ENCODE measurements at regions not wholly inside any gene's neighbourhood (a gene's known extent, or its start where the extent isn't known, plus 50 kb on each side); places are given as distances from the start of the nearest gene placed in this dataset.
"Not testable (repeated sequence)": the region's sequence is repeated elsewhere in the genome, so short reads cannot be mapped to it uniquely, and the experiment has no call there.

DNA sequence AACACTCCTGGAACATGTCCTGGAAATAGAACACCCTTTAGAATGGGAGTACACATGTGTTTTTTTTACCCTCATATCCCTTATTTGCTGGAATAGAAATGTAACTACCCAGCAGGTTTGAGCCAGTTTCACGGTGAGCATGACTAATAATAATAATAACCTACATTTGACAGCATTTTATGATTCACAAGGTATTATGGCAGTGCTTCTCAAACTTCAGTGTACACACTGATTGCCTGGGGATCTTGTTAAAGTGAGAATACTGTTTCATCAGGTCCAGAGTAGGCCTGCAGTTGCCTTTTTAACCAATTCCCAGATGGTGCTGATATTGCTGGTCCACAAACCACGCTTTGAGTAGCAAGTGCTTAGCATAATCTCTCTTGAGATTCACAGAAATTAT is 63.9 kb downstream of the NFKBIZ start:
- DNase-seq = no peak

DNA sequence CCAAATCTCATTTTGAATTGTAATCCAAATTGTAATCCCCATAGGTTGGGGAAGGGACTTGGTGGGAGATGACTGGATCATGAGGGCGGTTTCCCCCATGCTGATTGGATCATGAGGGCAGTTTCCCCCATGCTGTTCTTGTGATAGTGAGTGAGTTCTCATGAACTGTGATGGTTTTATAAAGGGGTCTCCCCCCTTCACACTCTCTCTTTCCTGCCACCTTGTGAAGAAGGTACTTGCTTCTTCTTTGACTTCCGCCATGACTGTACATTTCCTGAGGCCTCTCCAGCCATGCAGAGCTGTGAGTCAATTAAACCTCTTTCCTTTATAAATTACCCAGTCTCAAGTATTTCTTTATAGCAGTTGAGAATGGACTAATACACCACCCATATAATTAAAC is 68.4 kb downstream of the NFKBIZ start:
- not testable (repeated sequence) for DNase-seq

DNA sequence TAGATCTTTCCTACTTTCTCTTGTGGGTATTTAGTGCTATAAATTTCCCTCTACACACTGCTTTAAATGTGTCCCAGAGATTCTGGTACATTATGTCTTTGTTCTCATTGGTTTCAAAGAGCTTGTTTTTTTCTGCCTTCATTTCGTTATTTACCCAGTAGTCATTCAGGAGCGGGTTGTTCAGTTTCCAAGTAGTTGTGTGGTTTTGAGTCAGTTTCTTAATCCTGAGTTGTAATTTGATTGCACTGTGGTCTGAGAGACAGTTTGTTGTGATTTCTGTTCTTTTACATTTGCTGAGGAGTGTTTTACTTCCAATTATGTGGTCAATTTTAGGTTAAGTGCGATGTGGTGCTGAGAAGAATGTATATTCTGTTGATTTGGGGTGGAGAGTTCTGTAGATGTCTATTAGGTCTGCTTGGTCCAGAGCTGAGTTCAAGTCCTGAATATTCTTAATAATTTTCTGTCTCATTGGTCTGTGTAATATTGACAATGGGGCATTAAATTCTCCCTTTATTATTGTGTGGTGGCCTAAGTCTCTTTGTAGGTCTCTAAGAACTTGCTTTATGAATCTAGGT is 72.9 kb downstream of the NFKBIZ start:
- DNase-seq = not testable (repeated sequence)

DNA sequence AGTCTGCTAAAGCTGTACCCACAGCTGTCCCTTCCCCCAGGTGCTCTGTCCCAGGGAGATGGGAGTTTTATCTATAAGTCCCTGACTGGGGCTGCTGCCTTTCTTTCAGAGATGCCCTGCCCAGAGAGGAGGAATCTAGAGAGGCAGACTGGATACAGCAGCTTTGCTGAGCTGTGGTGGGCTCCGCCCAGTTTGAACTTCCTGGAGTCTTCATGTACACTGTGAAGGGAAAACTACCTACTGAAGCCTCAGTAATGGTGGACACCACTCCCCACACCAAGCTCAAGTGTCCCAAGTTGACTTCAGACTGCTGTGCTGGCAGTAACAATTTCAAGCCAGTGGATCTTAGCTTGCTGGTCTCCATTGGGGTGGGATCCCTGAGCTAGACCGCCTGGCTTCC is 75.3 kb downstream of the NFKBIZ start:
- not testable (repeated sequence) for DNase-seq

DNA sequence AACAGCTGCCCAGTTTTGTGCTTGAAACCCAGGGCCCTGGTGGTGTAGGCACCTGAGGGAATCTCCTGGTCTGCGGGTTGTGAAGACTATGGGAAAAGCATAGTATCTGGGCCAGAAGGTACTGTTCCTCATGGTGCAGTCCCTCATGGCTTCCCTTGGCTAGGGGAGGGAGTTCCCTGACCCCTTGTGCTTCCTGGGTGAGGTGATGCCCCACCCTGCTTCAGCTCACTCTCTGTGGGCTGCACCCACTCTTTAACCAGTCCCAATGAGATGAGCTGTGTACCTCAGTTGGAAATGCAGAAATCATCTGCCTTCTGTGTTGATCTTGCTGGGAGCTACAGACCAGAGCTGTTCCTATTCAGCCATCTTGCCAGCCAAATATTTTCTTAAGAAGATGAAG is 75.8 kb downstream of the NFKBIZ start:
- DNase-seq = not testable (repeated sequence)

DNA sequence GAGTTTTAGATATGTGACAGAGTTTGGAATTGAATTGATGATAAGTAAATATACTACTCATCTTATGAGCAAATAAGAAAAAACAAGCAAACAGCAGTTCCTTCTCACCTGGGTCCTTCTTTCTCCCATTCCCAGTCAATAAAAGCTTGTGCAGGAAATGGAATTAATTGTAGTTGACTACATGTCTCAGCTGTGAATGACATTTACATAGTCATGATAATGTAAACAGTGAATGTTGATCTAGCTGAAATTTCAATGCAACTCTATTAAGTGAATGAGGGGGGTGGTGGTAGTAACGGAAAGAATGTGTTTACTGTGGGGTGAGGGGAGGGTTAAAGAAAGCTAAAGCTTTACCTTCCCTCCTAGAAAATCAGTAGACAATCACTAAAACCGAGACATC is 76.2 kb downstream of the NFKBIZ start:
- no peak for DNase-seq

DNA sequence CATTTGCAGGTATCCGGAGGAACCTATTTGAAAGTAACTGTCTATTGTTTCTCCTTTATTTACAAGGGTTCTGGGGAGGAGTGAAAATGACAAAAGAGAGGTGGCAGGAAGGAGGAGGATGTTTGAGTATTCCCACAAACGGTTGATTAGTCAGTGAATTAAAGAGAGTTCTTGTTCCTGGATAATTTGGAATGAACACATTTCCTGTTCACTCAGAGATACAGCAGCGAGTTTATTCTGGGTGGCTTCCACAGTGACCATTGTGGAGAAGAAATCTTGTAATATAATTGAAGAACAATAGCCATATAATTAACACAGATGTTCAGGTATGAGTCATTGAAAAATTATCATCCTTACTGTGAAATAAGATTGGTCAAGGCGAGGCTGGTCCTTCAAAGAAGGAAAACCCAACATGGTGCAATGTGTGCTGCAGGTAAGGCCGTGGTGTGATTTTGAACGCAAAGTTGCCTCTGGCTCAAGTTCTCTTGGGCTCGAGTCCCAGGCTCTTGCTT is 77.3 kb downstream of the NFKBIZ start:
- no peak for DNase-seq

DNA sequence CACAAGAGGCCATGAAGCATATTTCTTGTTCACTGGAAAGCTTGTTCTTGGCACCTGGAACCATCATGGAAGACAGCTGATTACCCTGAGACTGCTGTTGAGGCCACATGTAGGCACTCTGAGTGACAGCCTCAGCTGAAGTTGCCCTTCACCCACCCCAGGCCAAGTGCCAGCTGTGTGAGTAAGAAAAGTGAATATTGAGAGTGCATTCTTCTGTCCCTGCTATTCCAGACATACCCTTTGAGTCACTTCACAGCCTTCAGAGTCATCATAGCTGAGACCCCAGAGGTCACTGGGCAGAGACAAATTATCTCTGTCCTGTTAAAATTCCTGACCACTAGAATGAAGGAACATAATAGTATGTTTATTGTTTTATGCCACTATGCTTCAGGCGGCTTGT is 79.6 kb downstream of the NFKBIZ start:
- no peak for DNase-seq

DNA sequence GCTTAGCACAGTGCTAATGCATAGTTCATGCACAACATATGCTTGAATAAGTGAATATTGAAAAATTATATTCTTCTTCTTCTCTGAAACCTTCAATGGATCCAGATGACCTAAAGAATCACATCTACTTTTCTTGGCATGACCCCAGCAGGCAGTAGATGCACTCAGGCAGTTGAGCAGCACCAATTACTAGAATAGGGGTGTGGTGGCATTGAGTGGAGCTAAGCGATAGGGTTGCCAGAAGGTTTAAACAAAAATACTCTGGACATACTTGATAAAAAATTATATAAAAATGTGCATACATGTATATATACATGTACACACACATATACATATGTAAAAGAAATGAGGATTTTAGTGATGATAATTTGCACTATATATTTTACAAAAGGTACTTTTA is 81.8 kb downstream of the NFKBIZ start:
- no peak for DNase-seq

DNA sequence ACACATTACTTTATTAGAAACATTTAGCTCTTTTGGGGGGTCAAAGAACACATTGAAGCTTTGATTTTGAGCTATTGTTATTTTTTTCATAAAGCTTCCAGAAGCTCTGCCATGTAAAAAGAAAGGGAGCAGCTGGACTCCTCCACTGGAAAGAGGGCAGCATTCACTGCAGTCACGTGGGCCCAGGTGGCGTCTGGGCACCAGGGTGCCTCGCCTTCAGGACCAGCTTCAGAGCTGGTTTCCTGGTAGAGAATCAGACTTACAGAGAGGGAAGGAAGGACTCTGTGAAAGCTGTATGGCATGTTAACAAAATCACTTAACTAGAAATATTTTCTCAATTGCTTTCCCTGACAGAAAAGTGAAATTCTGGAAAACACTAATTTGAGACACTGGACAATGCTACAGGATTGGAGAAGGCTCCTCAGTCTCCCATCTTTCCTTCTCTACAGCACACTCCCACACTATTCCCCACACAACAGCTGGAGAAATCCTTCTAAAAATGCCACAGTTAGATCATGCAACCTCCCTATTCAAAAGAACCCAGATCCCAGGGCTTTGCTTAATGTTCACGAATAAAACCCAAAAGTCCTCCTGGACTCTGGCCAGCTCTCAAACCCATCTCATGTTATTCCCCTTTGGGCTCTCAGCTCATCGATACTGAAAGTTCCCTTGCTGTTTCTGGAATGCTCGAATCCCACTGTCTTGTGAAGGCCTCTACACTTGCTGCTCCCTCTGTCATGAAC is 83.2 kb downstream of the NFKBIZ start:
- no peak for DNase-seq

DNA sequence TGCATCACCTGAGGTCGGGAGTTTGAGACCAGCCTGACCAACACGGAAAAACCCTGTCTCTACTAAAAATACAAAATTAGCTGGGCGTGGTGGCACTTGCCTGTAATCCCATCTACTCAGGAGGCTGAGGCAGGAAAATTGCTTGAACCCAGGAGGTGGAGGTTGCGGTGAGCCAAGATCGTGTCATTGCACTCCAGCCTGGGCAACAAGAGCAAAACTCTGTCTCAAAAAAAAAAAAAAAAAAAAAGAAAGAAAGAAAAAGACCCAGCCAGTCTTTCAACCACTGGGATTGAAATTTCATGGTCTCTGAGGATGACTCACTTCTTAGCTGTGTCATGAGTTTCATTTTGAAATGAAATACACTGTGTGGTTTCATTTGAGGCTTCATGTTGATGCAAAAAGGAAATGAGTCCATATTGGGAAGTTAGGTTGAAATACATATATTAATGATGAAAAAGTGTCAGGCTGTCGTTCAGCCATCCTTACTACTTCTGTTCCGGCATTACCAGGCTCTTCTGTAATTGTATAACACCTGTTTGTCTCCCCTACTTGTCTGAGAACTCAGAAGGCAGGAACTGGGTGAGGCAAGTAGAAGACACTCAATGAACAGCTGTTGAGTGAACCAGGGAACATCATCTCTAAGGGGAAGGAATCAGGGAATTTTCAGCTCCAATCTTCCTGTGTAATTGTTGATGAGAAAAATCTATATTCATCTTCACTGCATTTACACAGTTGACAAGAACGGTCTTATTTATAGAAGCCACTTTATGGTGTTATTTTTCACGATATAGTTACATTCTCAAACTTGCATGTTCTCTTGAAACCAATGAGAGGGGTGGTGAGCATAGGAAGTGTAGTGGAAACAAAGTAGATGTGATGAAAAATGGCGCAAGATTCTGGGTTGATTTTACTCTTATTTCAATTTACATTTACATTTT is 87.4 kb downstream of the NFKBIZ start:
- DNase-seq = no peak

DNA sequence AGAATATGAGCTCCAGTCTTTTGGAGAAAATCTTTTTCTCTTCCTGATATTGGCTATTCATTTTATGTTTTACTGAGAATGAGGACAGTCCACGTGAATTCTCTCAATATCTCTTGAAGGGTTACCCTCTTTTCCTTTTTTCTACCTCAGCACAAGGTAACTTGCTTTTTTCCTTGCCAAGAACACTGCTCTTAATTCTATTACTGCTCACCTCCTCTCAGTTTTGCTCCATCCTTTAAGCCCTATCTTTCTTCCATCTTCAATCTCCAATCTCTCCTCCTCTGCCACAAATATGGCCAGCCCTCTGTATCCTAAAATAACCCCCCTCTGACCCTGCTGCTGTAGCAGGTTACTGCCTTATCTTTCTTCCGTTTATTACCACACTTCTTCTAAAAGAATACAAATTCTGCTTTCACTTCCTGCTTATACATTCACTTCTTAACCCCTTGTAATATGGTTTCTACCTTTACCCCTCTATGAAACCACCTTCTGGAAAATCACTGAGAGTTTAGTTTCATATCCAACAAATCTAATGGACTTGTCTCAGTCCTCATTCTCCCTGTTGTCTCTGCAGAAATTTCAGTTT is 89.0 kb downstream of the NFKBIZ start:
- no peak for DNase-seq

DNA sequence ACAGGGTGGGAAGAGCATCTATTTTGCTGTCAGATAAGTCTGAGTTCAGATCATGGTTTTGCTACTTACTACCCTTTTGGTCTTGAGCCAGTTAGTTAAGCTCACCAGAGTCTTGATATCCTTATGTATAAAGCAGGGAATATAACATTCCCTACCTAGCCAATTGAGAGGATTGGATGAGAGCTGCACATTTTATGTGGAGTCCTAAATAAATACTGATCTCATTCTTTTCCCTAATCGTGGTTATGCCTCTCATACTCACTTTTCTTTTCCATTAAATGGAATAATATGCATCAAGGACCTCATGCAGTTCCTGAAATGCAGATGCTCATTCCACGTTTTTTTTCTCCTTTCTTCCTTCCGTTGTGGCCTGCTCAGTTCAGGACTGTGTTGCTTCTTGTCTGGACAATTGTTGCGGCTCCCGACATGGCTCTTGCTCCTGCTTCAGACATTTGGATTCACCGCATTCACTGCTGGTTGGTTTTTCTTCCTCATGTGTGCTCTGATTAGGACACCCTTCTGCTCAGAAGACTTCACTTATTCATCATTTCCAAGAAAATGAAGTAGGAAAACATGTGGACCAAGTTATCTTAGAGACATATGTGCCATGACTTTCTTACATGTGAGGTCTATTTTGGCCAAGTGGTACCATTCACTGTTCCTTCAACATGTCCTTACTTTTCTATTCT is 90.2 kb downstream of the NFKBIZ start:
- DNase-seq = no peak

DNA sequence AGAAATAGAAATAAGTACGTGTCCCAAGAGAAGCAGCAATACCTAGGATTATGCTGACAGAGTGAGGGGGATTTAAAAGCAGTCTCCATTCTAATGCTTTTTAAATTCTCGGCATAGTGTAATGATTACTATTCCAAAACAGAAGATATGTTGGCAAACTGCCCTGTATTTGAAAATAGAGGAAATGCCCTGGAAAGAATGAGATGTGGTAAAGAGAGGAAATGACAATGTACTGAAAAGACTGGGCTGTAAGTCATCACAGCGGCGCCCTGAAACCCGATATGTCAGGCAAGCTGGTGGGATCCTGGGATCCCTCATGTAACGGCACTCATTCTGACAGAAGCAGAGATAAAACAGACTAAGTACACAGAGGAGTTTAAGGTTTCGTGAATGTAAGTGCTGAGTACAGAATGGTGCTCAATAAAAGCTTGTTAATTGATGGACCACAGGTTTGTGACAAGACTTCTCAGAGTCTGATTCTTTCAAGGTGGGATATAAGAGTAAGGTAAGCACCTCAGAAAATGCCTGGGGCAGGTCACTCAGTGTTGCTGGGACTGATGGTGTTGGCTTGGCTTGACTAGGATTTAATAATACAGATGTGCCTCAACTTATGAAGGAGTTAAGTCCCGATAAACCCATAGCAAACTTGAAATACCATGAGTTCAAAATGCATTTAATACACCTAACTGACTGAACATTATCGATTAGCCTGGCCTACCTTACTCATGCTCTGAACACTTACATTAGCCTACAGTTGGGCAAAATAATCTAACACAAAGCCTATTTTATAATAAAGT is 91.4 kb downstream of the NFKBIZ start:
- peak; percentile 19 for DNase-seq

DNA sequence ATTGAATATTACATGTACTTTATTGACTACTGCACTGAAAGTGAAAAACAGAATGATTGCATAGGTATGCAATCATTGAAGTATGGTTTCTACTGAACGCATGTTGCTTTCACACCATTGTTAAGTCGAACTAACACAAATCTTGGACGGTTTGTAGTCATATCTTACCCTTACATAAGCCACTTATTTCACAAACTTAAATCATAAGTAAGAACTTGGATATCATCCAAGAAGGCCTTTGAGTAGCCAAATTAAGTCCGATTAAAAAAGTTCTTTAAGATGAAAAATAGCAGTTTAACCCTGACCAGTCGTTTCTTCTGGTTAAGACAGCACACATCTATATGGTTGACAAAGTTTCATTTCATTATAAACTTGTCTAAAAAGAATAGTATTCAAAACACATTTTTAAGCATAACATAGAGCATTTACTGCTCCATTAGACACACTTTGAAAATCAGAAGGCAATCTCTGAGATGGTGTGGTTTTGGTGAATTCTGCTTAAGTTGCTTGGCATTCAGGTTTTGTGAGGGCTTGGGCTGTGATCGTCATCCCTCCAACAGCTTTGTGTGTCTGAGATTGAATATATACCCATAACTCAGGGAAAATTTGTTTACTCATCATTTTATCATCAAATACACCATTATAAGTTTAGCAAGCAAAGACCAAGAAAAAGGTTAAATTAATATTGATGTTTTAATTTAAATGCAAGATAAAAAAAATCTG is 92.2 kb downstream of the NFKBIZ start:
- DNase-seq = no peak

DNA sequence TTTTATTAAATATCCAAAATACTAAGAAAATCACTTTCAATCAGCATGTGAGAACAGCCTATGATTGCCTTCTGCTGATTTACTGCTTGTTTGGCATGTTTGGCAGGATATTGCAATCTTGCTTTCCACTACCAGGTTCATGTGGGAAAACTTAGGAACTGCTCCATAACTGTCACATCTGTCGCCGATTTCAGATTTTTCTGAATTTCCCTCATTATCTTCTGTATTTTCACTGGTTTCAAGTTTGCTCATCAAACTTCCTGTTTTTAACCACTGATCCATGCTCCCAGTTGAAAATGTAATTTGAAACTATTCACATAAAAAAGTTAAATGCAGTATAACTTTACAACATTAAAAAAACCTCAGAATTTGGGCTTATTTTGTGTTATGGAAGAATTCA is 93.0 kb downstream of the NFKBIZ start:
- no peak for DNase-seq

DNA sequence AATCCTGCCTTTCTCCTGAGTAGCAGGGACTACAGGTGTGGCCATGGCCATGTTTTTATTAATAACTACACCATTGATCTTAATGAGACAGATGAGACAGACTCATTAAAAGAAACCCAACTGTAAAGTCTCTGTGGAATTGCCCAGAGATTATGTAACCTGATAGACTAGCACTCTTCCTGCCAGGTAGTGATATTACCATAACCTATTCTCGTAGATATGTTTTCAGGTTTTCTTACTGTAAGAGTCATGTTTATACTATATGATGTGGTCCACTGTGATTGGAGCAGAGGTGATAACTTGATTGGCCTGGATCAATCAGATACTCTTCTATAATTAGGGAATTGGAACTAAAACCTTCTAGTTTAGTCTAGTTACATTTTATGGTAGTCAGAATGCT is 93.7 kb downstream of the NFKBIZ start:
- no peak for DNase-seq

DNA sequence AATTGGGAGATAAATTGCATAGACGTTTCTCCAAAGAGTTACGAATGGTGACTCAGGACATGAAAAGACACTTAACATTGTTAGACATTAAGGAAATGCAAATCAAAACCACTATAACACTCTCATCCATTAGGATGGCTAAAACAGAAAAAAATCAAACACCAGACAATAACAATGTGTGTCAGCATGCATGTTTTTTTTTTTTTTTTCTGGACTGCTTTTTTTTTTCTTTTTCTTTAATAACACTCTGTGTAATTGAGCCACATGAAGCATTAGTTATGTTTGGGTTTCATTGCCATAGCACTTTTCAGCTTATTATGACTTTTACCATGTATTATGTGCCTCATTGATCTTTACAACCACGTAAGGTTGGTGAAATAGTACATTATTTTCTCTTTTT is 95.0 kb downstream of the NFKBIZ start:
- DNase-seq = no peak

DNA sequence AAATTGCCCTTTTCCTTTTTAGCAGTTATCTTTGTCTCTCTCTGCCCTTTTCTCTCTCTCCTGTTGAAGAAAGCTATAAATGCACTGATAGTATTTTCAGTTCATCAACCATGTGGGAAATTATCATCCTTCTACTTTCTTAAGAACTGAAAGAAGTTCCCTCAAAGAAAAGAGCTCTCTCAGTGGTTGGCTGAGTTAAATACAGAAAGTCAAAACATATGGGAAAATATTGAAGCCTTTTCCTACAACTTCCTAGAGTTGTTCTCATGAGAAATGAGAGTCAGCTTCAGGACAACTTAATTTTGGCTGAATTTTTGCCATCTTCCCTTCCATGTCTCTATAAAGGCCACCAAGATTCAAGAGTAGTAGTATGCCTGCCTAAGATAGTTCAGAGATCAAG is 96.7 kb downstream of the NFKBIZ start:
- DNase-seq = no peak

DNA sequence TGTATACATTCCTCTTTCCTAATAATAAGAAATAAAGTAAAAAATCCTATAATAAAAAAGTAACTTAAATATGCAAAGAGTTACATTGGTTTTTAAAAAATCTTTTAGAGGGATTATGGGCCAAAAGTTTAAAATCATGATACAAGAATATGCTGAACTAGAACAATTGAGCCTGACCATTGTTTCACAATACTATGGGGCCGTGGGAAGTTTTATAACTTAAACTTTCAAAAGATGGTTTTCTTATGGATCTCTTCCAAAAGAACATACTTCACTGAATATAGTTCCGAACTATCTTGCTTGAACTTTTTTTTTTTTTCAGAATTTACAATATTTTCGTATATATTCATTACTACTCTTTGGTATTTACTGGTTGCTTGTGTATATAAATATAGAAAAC is 97.6 kb downstream of the NFKBIZ start:
- no peak for DNase-seq
